ENCODE measurements at regions not wholly inside any gene's neighbourhood (a gene's known extent, or its start where the extent isn't known, plus 50 kb on each side); places are given as distances from the start of the nearest gene placed in this dataset.

- Histone ChIP-seq H3K27me3 (ENCODE audit: control insufficient read depth, insufficient read depth, low read length) (no peaks in the 10 kb centered on the region), H3K9me3 (ENCODE audit: control insufficient read depth, insufficient read depth, low read depth, low read length) (no peaks in the 10 kb centered on the region), H3K36me3 (ENCODE audit: control insufficient read depth, insufficient read depth, low read length) (no peaks in the 10 kb centered on the region), H3K9ac (ENCODE audit: low read length) (peak overlapping the region; percentile 58), H3K27ac (ENCODE audit: low read depth, low read length) (no peak overlapping the region), H3K4me3 (ENCODE audit: low read depth, low read length) (peak overlapping the region; percentile 82), H3K4me1 (ENCODE audit: control insufficient read depth, insufficient read depth, low read length) (0 out of 2 replicates have a peak, but pooled peaks cover 2% of the 10 kb centered on the region)
These were observed 880.1 kb upstream of the SEMA6A start for GRCh38 chr5:117454716-117455212.

GRCh38 chr5:117436846-117437245 lies 862.2 kb upstream of the SEMA6A start:
- Histone ChIP-seq H3K4me1 (ENCODE audit: control insufficient read depth, insufficient read depth, low read length) (peaks cover 20% of the 10 kb centered on the region), H3K9me3 (ENCODE audit: control insufficient read depth, insufficient read depth, low read depth, low read length) (no peaks in the 10 kb centered on the region), H3K36me3 (ENCODE audit: control insufficient read depth, insufficient read depth, low read length) (no peaks in the 10 kb centered on the region), H3K27ac (ENCODE audit: low read depth, low read length) (no peak overlapping the region), H3K4me3 (ENCODE audit: low read depth, low read length) (no peak overlapping the region), H3K27me3 (ENCODE audit: control insufficient read depth, insufficient read depth, low read length) (no peaks in the 10 kb centered on the region), H3K9ac (ENCODE audit: low read length) (no peak overlapping the region)

GRCh38 chr5:117435203-117435602 lies 860.6 kb upstream of the SEMA6A start:
- no peak overlapping the region for H3K27ac ChIP-seq (ENCODE audit: low read depth, low read length)
- H3K9me3 ChIP-seq (ENCODE audit: control insufficient read depth, insufficient read depth, low read depth, low read length): no peaks in the 10 kb centered on the region
- H3K4me3 ChIP-seq (ENCODE audit: low read depth, low read length): no peak overlapping the region

GRCh38 chr5:117434254-117434653 lies 859.6 kb upstream of the SEMA6A start:
- Histone ChIP-seq H3K36me3 (ENCODE audit: control insufficient read depth, insufficient read depth, low read length) (no peaks in the 10 kb centered on the region), H3K4me3 (ENCODE audit: low read depth, low read length) (no peak overlapping the region), H3K27me3 (ENCODE audit: control insufficient read depth, insufficient read depth, low read length) (no peaks in the 10 kb centered on the region), H3K27ac (ENCODE audit: low read depth, low read length) (no peak overlapping the region), H3K9ac (ENCODE audit: low read length) (no peak overlapping the region), H3K4me1 (ENCODE audit: control insufficient read depth, insufficient read depth, low read length) (peaks cover 20% of the 10 kb centered on the region), H3K9me3 (ENCODE audit: control insufficient read depth, insufficient read depth, low read depth, low read length) (no peaks in the 10 kb centered on the region)

More at GRCh38 chr5:117435203-117435602, 860.6 kb upstream of the SEMA6A start:
- Histone ChIP-seq H3K4me1 (ENCODE audit: control insufficient read depth, insufficient read depth, low read length) (peaks cover 20% of the 10 kb centered on the region), H3K9ac (ENCODE audit: low read length) (no peak overlapping the region), H3K36me3 (ENCODE audit: control insufficient read depth, insufficient read depth, low read length) (no peaks in the 10 kb centered on the region), H3K27me3 (ENCODE audit: control insufficient read depth, insufficient read depth, low read length) (no peaks in the 10 kb centered on the region)

- Histone ChIP-seq H3K9me3 (ENCODE audit: control insufficient read depth, insufficient read depth, low read depth, low read length) (no peaks in the 10 kb centered on the region), H3K4me1 (ENCODE audit: control insufficient read depth, insufficient read depth, low read length) (peaks cover 20% of the 10 kb centered on the region), H3K9ac (ENCODE audit: low read length) (no peak overlapping the region), H3K27me3 (ENCODE audit: control insufficient read depth, insufficient read depth, low read length) (no peaks in the 10 kb centered on the region), H3K27ac (ENCODE audit: low read depth, low read length) (no peak overlapping the region), H3K4me3 (ENCODE audit: low read depth, low read length) (no peak overlapping the region), H3K36me3 (ENCODE audit: control insufficient read depth, insufficient read depth, low read length) (no peaks in the 10 kb centered on the region)
These were observed 859.2 kb upstream of the SEMA6A start for GRCh38 chr5:117433818-117434217.

GRCh38 chr5:117431091-117431490 lies 856.5 kb upstream of the SEMA6A start:
- no peak overlapping the region for H3K9ac ChIP-seq (ENCODE audit: low read length)

DNA sequence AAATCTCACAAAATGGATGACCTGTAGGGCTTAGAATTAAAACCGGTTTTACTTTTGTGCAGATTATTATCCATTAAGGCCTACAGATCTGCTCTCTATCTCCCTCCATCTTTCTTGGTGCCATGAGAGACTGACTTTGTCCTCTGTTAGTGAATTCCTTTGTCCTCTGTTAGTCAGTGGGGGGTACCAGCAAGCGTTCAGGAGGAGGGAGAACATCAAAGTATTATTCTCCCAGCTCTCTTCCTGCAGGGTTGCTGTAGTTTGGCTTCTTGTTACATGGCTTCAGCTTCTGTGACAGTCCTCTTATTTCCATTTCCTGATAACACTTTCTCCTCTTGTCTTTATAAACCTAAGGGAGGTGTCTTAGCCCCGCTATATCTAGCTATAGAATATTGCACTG lies 850.5 kb upstream of the SEMA6A start:
- H3K27ac ChIP-seq (ENCODE audit: low read depth, low read length): no peak overlapping the region
- H3K27me3 ChIP-seq (ENCODE audit: control insufficient read depth, insufficient read depth, low read length): no peaks in the 10 kb centered on the region
- no peak overlapping the region for H3K4me3 ChIP-seq (ENCODE audit: low read depth, low read length)
- peaks cover 7% of the 10 kb centered on the region for H3K4me1 ChIP-seq (ENCODE audit: control insufficient read depth, insufficient read depth, low read length)
- H3K36me3 ChIP-seq (ENCODE audit: control insufficient read depth, insufficient read depth, low read length): no peaks in the 10 kb centered on the region
- H3K9me3 ChIP-seq (ENCODE audit: control insufficient read depth, insufficient read depth, low read depth, low read length): no peaks in the 10 kb centered on the region
- no peak overlapping the region for H3K9ac ChIP-seq (ENCODE audit: low read length)

More at GRCh38 chr5:117431091-117431490, 856.5 kb upstream of the SEMA6A start:
- H3K27me3 ChIP-seq (ENCODE audit: control insufficient read depth, insufficient read depth, low read length): no peaks in the 10 kb centered on the region
- H3K4me1 ChIP-seq (ENCODE audit: control insufficient read depth, insufficient read depth, low read length): peaks cover 12% of the 10 kb centered on the region
- H3K36me3 ChIP-seq (ENCODE audit: control insufficient read depth, insufficient read depth, low read length): no peaks in the 10 kb centered on the region
- no peaks in the 10 kb centered on the region for H3K9me3 ChIP-seq (ENCODE audit: control insufficient read depth, insufficient read depth, low read depth, low read length)
- no peak overlapping the region for H3K27ac ChIP-seq (ENCODE audit: low read depth, low read length)
- no peak overlapping the region for H3K4me3 ChIP-seq (ENCODE audit: low read depth, low read length)

- Histone ChIP-seq H3K4me1 (ENCODE audit: control insufficient read depth, insufficient read depth, low read length) (peaks cover 7% of the 10 kb centered on the region), H3K27ac (ENCODE audit: low read depth, low read length) (no peak overlapping the region), H3K36me3 (ENCODE audit: control insufficient read depth, insufficient read depth, low read length) (no peaks in the 10 kb centered on the region), H3K9ac (ENCODE audit: low read length) (no peak overlapping the region), H3K9me3 (ENCODE audit: control insufficient read depth, insufficient read depth, low read depth, low read length) (no peaks in the 10 kb centered on the region), H3K4me3 (ENCODE audit: low read depth, low read length) (no peak overlapping the region), H3K27me3 (ENCODE audit: control insufficient read depth, insufficient read depth, low read length) (no peaks in the 10 kb centered on the region)
These were observed 849.9 kb upstream of the SEMA6A start for GRCh38 chr5:117424559-117424958.

DNA sequence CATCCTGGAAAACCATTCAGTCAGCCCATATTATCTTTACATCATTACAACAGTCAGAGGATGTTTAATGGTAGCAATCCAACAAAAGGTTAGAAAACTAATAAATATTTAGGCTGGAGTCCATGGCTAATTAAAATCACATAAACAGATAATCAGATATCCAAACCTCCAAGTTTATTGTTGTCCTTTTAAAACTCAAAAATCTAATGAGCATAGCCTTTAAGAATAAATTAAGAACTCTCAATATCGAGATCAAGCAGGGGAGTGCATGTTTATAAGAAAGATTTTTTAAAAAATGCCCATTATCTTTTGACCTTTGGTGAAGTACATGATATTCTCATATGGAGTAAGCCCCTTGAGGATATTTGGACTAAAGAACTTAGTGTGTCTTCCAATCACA lies 842.9 kb upstream of the SEMA6A start:
- Histone ChIP-seq H3K27ac (ENCODE audit: low read depth, low read length) (no peak overlapping the region), H3K4me1 (ENCODE audit: control insufficient read depth, insufficient read depth, low read length) (no peaks in the 10 kb centered on the region), H3K9me3 (ENCODE audit: control insufficient read depth, insufficient read depth, low read depth, low read length) (no peaks in the 10 kb centered on the region), H3K36me3 (ENCODE audit: control insufficient read depth, insufficient read depth, low read length) (no peaks in the 10 kb centered on the region), H3K27me3 (ENCODE audit: control insufficient read depth, insufficient read depth, low read length) (no peaks in the 10 kb centered on the region), H3K4me3 (ENCODE audit: low read depth, low read length) (no peak overlapping the region), H3K9ac (ENCODE audit: low read length) (no peak overlapping the region)

GRCh38 chr5:117414926-117415325 lies 840.3 kb upstream of the SEMA6A start:
- H3K27me3 ChIP-seq (ENCODE audit: control insufficient read depth, insufficient read depth, low read length): no peaks in the 10 kb centered on the region
- H3K4me1 ChIP-seq (ENCODE audit: control insufficient read depth, insufficient read depth, low read length): peaks cover 7% of the 10 kb centered on the region
- H3K4me3 ChIP-seq (ENCODE audit: low read depth, low read length): no peak overlapping the region
- H3K36me3 ChIP-seq (ENCODE audit: control insufficient read depth, insufficient read depth, low read length): no peaks in the 10 kb centered on the region
- H3K27ac ChIP-seq (ENCODE audit: low read depth, low read length): no peak overlapping the region
- H3K9me3 ChIP-seq (ENCODE audit: control insufficient read depth, insufficient read depth, low read depth, low read length): no peaks in the 10 kb centered on the region
- H3K9ac ChIP-seq (ENCODE audit: low read length): no peak overlapping the region

DNA sequence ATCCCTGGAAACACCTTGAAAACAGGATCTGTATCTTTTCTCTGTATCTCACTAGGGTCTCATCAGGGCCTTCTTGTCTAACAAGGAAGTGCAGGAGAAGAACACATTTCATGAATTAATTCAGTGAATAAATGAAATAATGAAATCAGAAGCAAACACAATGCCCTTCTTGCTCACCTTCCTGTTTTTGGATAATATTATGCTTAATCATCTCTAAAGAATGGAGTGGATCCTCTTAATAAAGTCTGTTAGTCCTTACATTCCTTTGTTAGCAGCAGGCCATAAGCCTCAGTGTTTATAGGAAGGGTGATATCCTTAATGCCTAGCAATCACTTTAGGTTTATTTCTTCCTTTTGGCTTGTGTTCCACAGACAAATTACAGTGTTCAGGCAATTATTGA lies 837.1 kb upstream of the SEMA6A start:
- Histone ChIP-seq H3K9me3 (ENCODE audit: control insufficient read depth, insufficient read depth, low read depth, low read length) (no peaks in the 10 kb centered on the region; the same call in 1 of the 2 replicates), H3K27ac (ENCODE audit: low read depth, low read length) (0 out of 2 replicates have a peak overlapping the region, but pooled peaks have one; percentile 37), H3K4me1 (ENCODE audit: control insufficient read depth, insufficient read depth, low read length) (peaks cover 7% of the 10 kb centered on the region), H3K9ac (ENCODE audit: low read length) (no peak overlapping the region), H3K27me3 (ENCODE audit: control insufficient read depth, insufficient read depth, low read length) (no peaks in the 10 kb centered on the region), H3K4me3 (ENCODE audit: low read depth, low read length) (no peak overlapping the region), H3K36me3 (ENCODE audit: control insufficient read depth, insufficient read depth, low read length) (no peaks in the 10 kb centered on the region)

- Histone ChIP-seq H3K27ac (ENCODE audit: low read depth, low read length) (no peak overlapping the region), H3K4me1 (ENCODE audit: control insufficient read depth, insufficient read depth, low read length) (no peaks in the 10 kb centered on the region), H3K9ac (ENCODE audit: low read length) (no peak overlapping the region), H3K27me3 (ENCODE audit: control insufficient read depth, insufficient read depth, low read length) (no peaks in the 10 kb centered on the region), H3K4me3 (ENCODE audit: low read depth, low read length) (no peak overlapping the region), H3K9me3 (ENCODE audit: control insufficient read depth, insufficient read depth, low read depth, low read length) (no peaks in the 10 kb centered on the region; the same call in 1 of the 2 replicates), H3K36me3 (ENCODE audit: control insufficient read depth, insufficient read depth, low read length) (no peaks in the 10 kb centered on the region)
These were observed 830.6 kb upstream of the SEMA6A start for GRCh38 chr5:117405197-117405596.
